HL-60 (cell line): ENCODE measurements at regions not wholly inside any gene's neighbourhood (a gene's known extent, or its start where the extent isn't known, plus 50 kb on each side); places are given as distances from the start of the nearest gene placed in this dataset.

Source experiments
- DNase-seq, 2 experiments: peaks; one replicate each; pipeline ENCODE4 v3.0.0-alpha.2; 2010 to 2020; ENCODE audit warnings: low read depth in 1 of 2, low spot score in 1 of 2
- H3K27ac ChIP-seq: fragments of 250-450 bp; sonication (Bioruptor Pico); replicated peaks from 2 replicates; pipeline ENCODE4 v1.5.1; 2020; ENCODE audit warnings: mild to moderate bottlenecking, moderate library complexity
- H3K27me3 ChIP-seq: fragments of 250-450 bp; sonication (Bioruptor Pico); 2 replicates; pipeline ENCODE4 v1.5.1; 2021; ENCODE audit warnings: mild to moderate bottlenecking, moderate library complexity; ENCODE audit not compliant: insufficient read depth, poor library complexity, severe bottlenecking
- H3K4me3 ChIP-seq: replicated peaks from 2 replicates; pipeline ENCODE4 v1.5.1; 2011; ENCODE audit warnings: mild to moderate bottlenecking, control low read depth, low read length; ENCODE audit not compliant: insufficient read depth
- GABPA ChIP-seq: IDR thresholded peaks from 2 replicates; pipeline ENCODE4 v1.6.1; 2012; ENCODE audit warnings: low read depth
- POLR2AphosphoS5 ChIP-seq: IDR thresholded peaks from 2 replicates; pipeline ENCODE4 v1.6.1; 2012; ENCODE audit warnings: low read depth
- REST ChIP-seq: IDR thresholded peaks from 2 replicates; pipeline ENCODE4 v1.6.1; 2012; ENCODE audit warnings: low read depth; ENCODE audit not compliant: insufficient replicate concordance
- SPI1 ChIP-seq: IDR thresholded peaks from 2 replicates; pipeline ENCODE4 v1.6.1; 2012; ENCODE audit warnings: low read depth, mild to moderate bottlenecking, borderline replicate concordance
- TF ChIP-seq, protein P1 (sequence below): IDR thresholded peaks from one replicate; pipeline ENCODE4 v1.5.1; 2011; ENCODE audit warnings: low read length, control low read depth, inconsistent platforms; ENCODE audit not compliant: insufficient read depth

DNA sequence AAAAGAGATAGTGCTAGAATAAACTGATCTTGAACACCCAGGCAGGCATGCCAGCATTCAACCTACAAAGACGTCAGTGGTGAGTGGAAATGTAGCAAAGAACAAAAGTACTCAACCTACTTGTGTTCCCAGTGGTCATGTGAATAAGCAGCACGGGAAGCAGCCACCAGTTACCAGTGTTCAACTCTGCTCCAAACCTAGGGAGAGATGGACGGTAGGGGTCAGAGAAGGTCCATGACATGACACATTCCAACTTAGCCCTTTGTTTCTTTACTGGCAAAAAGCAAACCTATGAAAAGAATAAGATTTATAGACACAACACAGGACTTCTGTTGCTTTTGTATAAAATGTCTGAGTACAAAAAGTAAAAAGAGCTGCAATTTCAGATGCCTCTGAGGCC, 511.4 kb downstream of the XPNPEP1 start:
- Histone ChIP-seq H3K27me3 (no peaks in the 10 kb centered on the region), H3K27ac (no peak overlapping the region)
- TF ChIP-seq, protein P1, sequence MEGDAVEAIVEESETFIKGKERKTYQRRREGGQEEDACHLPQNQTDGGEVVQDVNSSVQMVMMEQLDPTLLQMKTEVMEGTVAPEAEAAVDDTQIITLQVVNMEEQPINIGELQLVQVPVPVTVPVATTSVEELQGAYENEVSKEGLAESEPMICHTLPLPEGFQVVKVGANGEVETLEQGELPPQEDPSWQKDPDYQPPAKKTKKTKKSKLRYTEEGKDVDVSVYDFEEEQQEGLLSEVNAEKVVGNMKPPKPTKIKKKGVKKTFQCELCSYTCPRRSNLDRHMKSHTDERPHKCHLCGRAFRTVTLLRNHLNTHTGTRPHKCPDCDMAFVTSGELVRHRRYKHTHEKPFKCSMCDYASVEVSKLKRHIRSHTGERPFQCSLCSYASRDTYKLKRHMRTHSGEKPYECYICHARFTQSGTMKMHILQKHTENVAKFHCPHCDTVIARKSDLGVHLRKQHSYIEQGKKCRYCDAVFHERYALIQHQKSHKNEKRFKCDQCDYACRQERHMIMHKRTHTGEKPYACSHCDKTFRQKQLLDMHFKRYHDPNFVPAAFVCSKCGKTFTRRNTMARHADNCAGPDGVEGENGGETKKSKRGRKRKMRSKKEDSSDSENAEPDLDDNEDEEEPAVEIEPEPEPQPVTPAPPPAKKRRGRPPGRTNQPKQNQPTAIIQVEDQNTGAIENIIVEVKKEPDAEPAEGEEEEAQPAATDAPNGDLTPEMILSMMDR: no peak
- no peak for TF ChIP-seq POLR2AphosphoS5
- no peak for TF ChIP-seq REST
- TF ChIP-seq SPI1: no peak
- no peak for TF ChIP-seq GABPA

DNA sequence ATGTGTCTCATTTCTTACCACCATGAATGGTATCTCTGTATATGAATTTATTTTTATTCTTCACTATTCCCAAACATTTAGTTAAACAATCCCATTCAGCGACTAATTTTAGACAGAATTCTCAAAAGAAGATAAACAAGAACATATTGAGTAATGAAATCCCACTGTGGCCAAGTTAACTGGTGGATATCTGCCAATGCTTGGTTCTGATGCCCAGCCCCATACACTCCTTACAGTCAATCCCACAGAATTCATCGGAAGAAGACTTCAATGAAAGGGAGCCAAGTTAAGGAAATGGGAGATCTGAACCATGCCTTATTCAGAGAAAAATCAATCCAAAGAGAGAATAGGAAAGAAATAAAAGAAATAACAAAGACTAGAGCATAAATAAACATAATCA, 518.0 kb downstream of the XPNPEP1 start:
- TF ChIP-seq REST: no peak
- TF ChIP-seq GABPA: no peak
- TF ChIP-seq SPI1: no peak
- no peak for TF ChIP-seq POLR2AphosphoS5
- TF ChIP-seq, protein P1: no peak
- Histone ChIP-seq H3K4me3 (no peak overlapping the region), H3K27me3 (no peaks in the 10 kb centered on the region)

More for the DNA sequence above, 511.4 kb downstream of the XPNPEP1 start:
- no peak for DNase-seq
- no peak overlapping the region for H3K4me3 ChIP-seq

GRCh38 chr10:109403551-109403950, 519.8 kb downstream of the XPNPEP1 start:
- no peak for TF ChIP-seq SPI1
- no peak for DNase-seq

More for the DNA sequence above, 518.0 kb downstream of the XPNPEP1 start:
- H3K27ac ChIP-seq: no peak overlapping the region
- no peak for DNase-seq

GRCh38 chr10:109393425-109393824, 529.9 kb downstream of the XPNPEP1 start:
- Histone ChIP-seq H3K4me3 (no peak overlapping the region), H3K27ac (no peak overlapping the region), H3K27me3 (no peaks in the 10 kb centered on the region)
- DNase-seq: no peak
- TF ChIP-seq, protein P1: no peak
- TF ChIP-seq REST (no peak), GABPA (no peak), POLR2AphosphoS5 (no peak), SPI1 (no peak)

More at GRCh38 chr10:109403551-109403950, 519.8 kb downstream of the XPNPEP1 start:
- Histone ChIP-seq H3K4me3 (no peak overlapping the region), H3K27me3 (no peaks in the 10 kb centered on the region), H3K27ac (no peak overlapping the region)
